Fibroblast of lung (primary cell): ENCODE measurements at regions not wholly inside any gene's neighbourhood (a gene's known extent, or its start where the extent isn't known, plus 50 kb on each side); places are given as distances from the start of the nearest gene placed in this dataset.
A peak's percentile ranks its signal among the peaks of the same experiment; 100 is the strongest.

ENCODE experiments used
- DNase-seq, 2 donors: peaks; one replicate each; pipeline versions ENCODE4 v3.0.0 to v3.0.0-alpha.2; 2010; ENCODE audit warnings: low read depth in 2 of 2
- H2AFZ ChIP-seq: 2 replicates; pipeline ENCODE4 v1.5.1; 2012; ENCODE audit warnings: low read length, control low read depth, inconsistent platforms
- H3K27ac ChIP-seq: 2 replicates; pipeline ENCODE4 v1.5.1; 2011; ENCODE audit warnings: low read length, control low read depth; ENCODE audit not compliant: insufficient read depth
- H3K27me3 ChIP-seq: 2 replicates; pipeline ENCODE4 v1.5.1; 2011; ENCODE audit warnings: mild to moderate bottlenecking, low read length; ENCODE audit not compliant: control insufficient read depth, insufficient read depth
- H3K36me3 ChIP-seq: 2 replicates; pipeline ENCODE4 v1.5.1; 2011; ENCODE audit warnings: low read length; ENCODE audit not compliant: control insufficient read depth, insufficient read depth
- H3K4me1 ChIP-seq: 2 replicates; pipeline ENCODE4 v1.5.1; 2011; ENCODE audit warnings: low read length; ENCODE audit not compliant: control insufficient read depth, insufficient read depth; ENCODE audit errors: extremely low read depth
- H3K4me2 ChIP-seq: 2 replicates; pipeline ENCODE4 v1.5.1; 2011; ENCODE audit warnings: low read length, control low read depth; ENCODE audit not compliant: insufficient read depth; ENCODE audit errors: extremely low read depth
- H3K4me3 ChIP-seq, 4 experiments: fragments of 200-600 bp in 1 of 4; sonication (generic) in 1 of 4; replicated peaks in 1 of 4; 2 replicates each; pipeline ENCODE4 v1.5.1; 2011 to 2016; ENCODE audit warnings: low read length in 4 of 4, low read depth in 3 of 4, mild to moderate bottlenecking in 3 of 4, control low read depth in 2 of 4, inconsistent platforms in 1 of 4, mixed read lengths in 1 of 4; ENCODE audit not compliant: insufficient read depth in 1 of 4; ENCODE audit errors: control extremely low read depth in 1 of 4
- H3K79me2 ChIP-seq: 2 replicates; pipeline ENCODE4 v1.5.1; 2012; ENCODE audit warnings: mild to moderate bottlenecking, low read length, inconsistent platforms; ENCODE audit not compliant: control insufficient read depth, insufficient read depth
- H3K9ac ChIP-seq: 2 replicates; pipeline ENCODE4 v1.5.1; 2011; ENCODE audit warnings: mild to moderate bottlenecking, low read length, control low read depth; ENCODE audit not compliant: insufficient read depth
- H3K9me3 ChIP-seq: 2 replicates; pipeline ENCODE4 v1.5.1; 2012; ENCODE audit warnings: low read depth, low read length; ENCODE audit not compliant: control insufficient read depth, insufficient read depth
- H4K20me1 ChIP-seq: 2 replicates; pipeline ENCODE4 v1.5.1; 2011; ENCODE audit warnings: low read length; ENCODE audit not compliant: control insufficient read depth, insufficient read depth; ENCODE audit errors: extremely low read depth
- CTCF ChIP-seq, 2 donors: IDR thresholded peaks in 1 of 2; conservative IDR thresholded peaks in 1 of 2; 1 replicate in 1 of 2; 2 replicates in 1 of 2; pipeline ENCODE4 v1.5.1; 2011 to 2012; ENCODE audit warnings: low read length in 2 of 2, control low read depth in 1 of 2, inconsistent platforms in 1 of 2, low read depth in 1 of 2, mild to moderate bottlenecking in 1 of 2
- EZH2 ChIP-seq: IDR thresholded peaks from 2 replicates; pipeline ENCODE4 v1.5.1; 2012; ENCODE audit warnings: low read length, control low read depth, mild to moderate bottlenecking; ENCODE audit errors: missing control alignments

- Histone ChIP-seq H3K27me3 (no peaks in the 10 kb centered on the region), H3K9ac (no peak overlapping the region), H3K9me3 (no peaks in the 10 kb centered on the region), H3K36me3 (no peaks in the 10 kb centered on the region), H3K27ac (peak overlapping the region; percentile 20), H4K20me1 (no peaks in the 10 kb centered on the region), H2AFZ (no peak overlapping the region), H3K4me2 (no peak overlapping the region), H3K79me2 (no peaks in the 10 kb centered on the region), H3K4me1 (no peaks in the 10 kb centered on the region), H3K4me3 (no peak overlapping the region)
- no peak for DNase-seq
- TF ChIP-seq EZH2 (no peak), CTCF (conservative IDR thresholded peaks at IDR 0.05 in 1 of 2, IDR thresholded peaks at IDR 0.05 in 1 of 2; ENCODE audit: low read depth in 1 of 2, low read length in 2 of 2) (no peak)
These were observed 259.2 kb downstream of the DLL1 start for GRCh38 chr6:170031684-170032121.

DNA sequence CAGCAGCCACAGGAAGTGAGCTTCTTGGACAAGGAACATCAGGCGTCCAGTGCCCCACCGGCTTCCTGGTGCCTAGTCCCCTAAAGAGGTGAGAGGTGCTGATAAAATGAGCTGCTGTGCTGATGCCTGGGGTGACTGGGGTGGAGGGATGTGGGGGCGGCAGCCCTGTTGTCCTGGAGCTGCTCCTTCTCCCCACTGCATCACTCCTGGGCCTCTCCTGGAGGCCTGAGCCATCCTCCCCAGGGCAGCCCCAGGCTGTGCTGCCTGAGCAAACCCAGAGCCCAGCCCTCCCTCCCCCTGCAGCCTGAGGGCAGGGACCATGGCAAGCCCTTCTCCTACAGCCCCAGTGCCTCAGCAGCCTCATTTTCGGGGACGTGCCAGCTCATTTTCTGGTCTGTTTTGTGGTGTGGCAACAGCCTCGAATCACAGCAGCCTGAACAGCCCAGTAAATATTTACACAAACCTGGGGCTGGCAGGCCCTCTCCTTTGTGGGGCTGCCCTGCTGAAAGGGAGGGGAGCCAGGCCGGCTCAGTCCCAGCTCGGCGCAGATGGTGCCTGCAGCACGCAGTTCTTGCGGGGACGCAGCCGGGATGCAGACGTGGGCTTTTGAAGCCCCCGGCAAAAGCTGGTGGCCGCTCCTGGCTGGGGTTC, 259.9 kb downstream of the DLL1 start:
- H3K4me1 ChIP-seq = no peaks in the 10 kb centered on the region
- H3K27ac ChIP-seq = peak overlapping the region; percentile 39
- H3K9ac ChIP-seq = no peak overlapping the region
- H3K4me2 ChIP-seq = peak overlapping the region; percentile 23
- no peaks in the 10 kb centered on the region for H3K36me3 ChIP-seq
- no peak for TF ChIP-seq EZH2
- no peak for TF ChIP-seq CTCF (conservative IDR thresholded peaks at IDR 0.05 in 1 of 2, IDR thresholded peaks at IDR 0.05 in 1 of 2; ENCODE audit: low read depth in 1 of 2, low read length in 2 of 2)
- no peak overlapping the region for H2AFZ ChIP-seq
- peak in 1 of 2 donors; percentile 39 for DNase-seq
- H4K20me1 ChIP-seq = no peaks in the 10 kb centered on the region
- no peaks in the 10 kb centered on the region for H3K79me2 ChIP-seq
- no peaks in the 10 kb centered on the region for H3K27me3 ChIP-seq
- no peak overlapping the region for H3K4me3 ChIP-seq
- no peaks in the 10 kb centered on the region for H3K9me3 ChIP-seq

- H3K9ac ChIP-seq = no peak overlapping the region
- no peak overlapping the region for H3K4me2 ChIP-seq
- no peaks in the 10 kb centered on the region for H3K79me2 ChIP-seq
- H3K27ac ChIP-seq = no peak overlapping the region
- no peak overlapping the region for H2AFZ ChIP-seq
- TF ChIP-seq EZH2 (no peak), CTCF (conservative IDR thresholded peaks at IDR 0.05 in 1 of 2, IDR thresholded peaks at IDR 0.05 in 1 of 2; ENCODE audit: low read depth in 1 of 2, low read length in 2 of 2) (no peak)
- H4K20me1 ChIP-seq = no peaks in the 10 kb centered on the region
- DNase-seq = no peak
- no peaks in the 10 kb centered on the region for H3K9me3 ChIP-seq
- H3K27me3 ChIP-seq = no peaks in the 10 kb centered on the region
- no peak overlapping the region for H3K4me3 ChIP-seq
- H3K4me1 ChIP-seq = peaks cover under 1% of the 10 kb centered on the region
- no peaks in the 10 kb centered on the region for H3K36me3 ChIP-seq
These were observed 260.5 kb downstream of the DLL1 start for GRCh38 chr6:170030284-170030815.
